A549 (cell line): ENCODE measurements at regions not wholly inside any gene's neighbourhood (a gene's known extent, or its start where the extent isn't known, plus 50 kb on each side); places are given as distances from the start of the nearest gene placed in this dataset.

ENCODE experiments used
- ATAC-seq, 2 experiments: fragments of 200-7000 bp in 1 of 2; fragments of >200 bp in 1 of 2; cut with Nextera tagmentation in 1 of 2; cut with Tn5 transposase in 1 of 2; 3 replicates each; pipeline versions ENCODE4 v1.8.0 to v1.9.1; 2018 to 2020; ENCODE audit warnings: mild to moderate bottlenecking in 1 of 2, moderate library complexity in 1 of 2
- CTCF ChIA-PET: fragments of 300-600 bp; sonication (Branson Sonifier 250); formaldehyde crosslinking; extraction: SDS; loops from one replicate; lab custom pipeline; 2021; ENCODE audit warnings: antibody characterized with exemption, inconsistent platforms; lab: Yijun Ruan, JAX
- POLR2A ChIA-PET: fragments of 350-600 bp; formaldehyde crosslinking; extraction: SDS; loops from one replicate; lab custom pipeline; 2021; ENCODE audit warnings: antibody characterized with exemption, inconsistent platforms; lab: Yijun Ruan, JAX
- DNase-seq, 2 experiments: peaks; one replicate each; pipeline versions ENCODE4 v3.0.0 to v3.0.0-alpha.2; 2011 to 2016; ENCODE audit warnings: low read depth in 1 of 2, low spot score in 1 of 2
- FAIRE-seq: peaks from 2 replicates; lab custom pipeline; 2011; peaks lifted over from hg19 to GRCh38; lab: Jason Lieb, UNC
- H3K27ac ChIP-seq, 2 experiments: fragments of >200 bp; sonication (Bioruptor Twin); formaldehyde crosslinking; 3 replicates each; pipeline ENCODE4 v1.5.1; 2016 to 2017
- H3K4me1 ChIP-seq: fragments of >200 bp; sonication (Bioruptor Twin); formaldehyde crosslinking; 3 replicates; pipeline ENCODE4 v1.6.1; 2016
- H3K4me2 ChIP-seq: fragments of >200 bp; sonication (Bioruptor Twin); formaldehyde crosslinking; 3 replicates; pipeline ENCODE4 v1.6.1; 2016
- H3K4me3 ChIP-seq: fragments of >200 bp; sonication (Bioruptor Twin); formaldehyde crosslinking; 3 replicates; pipeline ENCODE4 v1.5.1; 2016
- H3K9me3 ChIP-seq: fragments of >200 bp; sonication (Bioruptor Twin); formaldehyde crosslinking; 3 replicates; pipeline ENCODE4 v1.6.1; 2016
- BCL3 ChIP-seq: fragments of >200 bp; sonication (Bioruptor Twin); formaldehyde crosslinking; IDR thresholded peaks from 3 replicates; pipeline ENCODE4 v1.6.1; 2016
- BHLHE40 ChIP-seq: IDR thresholded peaks from 2 replicates; pipeline ENCODE4 v1.6.1; 2012; ENCODE audit warnings: low read depth, low read length, inconsistent platforms
- CHD2 ChIP-seq: fragments of 150-350 bp; IDR thresholded peaks from 2 replicates; pipeline ENCODE4 v1.6.1; 2014; ENCODE audit warnings: low read length; ENCODE audit not compliant: partially characterized antibody
- CHD4 ChIP-seq: fragments of 200-600 bp; sonication (generic); IDR thresholded peaks from 2 replicates; pipeline ENCODE4 v1.6.1; 2016; ENCODE audit warnings: antibody characterized with exemption, mild to moderate bottlenecking, borderline replicate concordance
- E2F6 ChIP-seq: IDR thresholded peaks from 2 replicates; pipeline ENCODE4 v1.6.1; 2012; ENCODE audit warnings: low read depth, borderline replicate concordance
- EHF ChIP-seq: fragments of 250-450 bp; sonication (Bioruptor Pico); IDR thresholded peaks from 2 replicates; pipeline ENCODE4 v1.5.0; 2020; ENCODE audit warnings: mild to moderate bottlenecking
- EP300 ChIP-seq, 2 experiments: fragments of >200 bp; sonication (Bioruptor Twin); formaldehyde crosslinking; IDR thresholded peaks; 2 replicates in 1 of 2; 3 replicates in 1 of 2; pipeline ENCODE4 v1.6.1; 2016 to 2017
- HDAC2 ChIP-seq: fragments of 200-600 bp; sonication (generic); IDR thresholded peaks from 2 replicates; pipeline ENCODE4 v1.6.1; 2016
- HES2 ChIP-seq: fragments of >200 bp; sonication (Bioruptor Twin); formaldehyde crosslinking; IDR thresholded peaks from 2 replicates; pipeline ENCODE4 v1.6.1; 2016
- HMGXB4 ChIP-seq: fragments of 250-450 bp; sonication (Bioruptor Pico); IDR thresholded peaks from 2 replicates; pipeline ENCODE4 v1.5.0; 2021; ENCODE audit warnings: mild to moderate bottlenecking, moderate library complexity, borderline replicate concordance
- KDM1A ChIP-seq: fragments of 200-600 bp; sonication (generic); IDR thresholded peaks from 2 replicates; pipeline ENCODE4 v1.6.1; 2016; ENCODE audit warnings: low read depth, mild to moderate bottlenecking
- MAFK ChIP-seq: fragments of 450-650 bp; IDR thresholded peaks from 2 replicates; pipeline ENCODE4 v1.6.1; 2014; ENCODE audit not compliant: partially characterized antibody
- MAZ ChIP-seq: fragments of 150-350 bp; IDR thresholded peaks from 2 replicates; pipeline ENCODE4 v1.6.1; 2014; ENCODE audit warnings: antibody characterized with exemption, low read depth, low read length, borderline replicate concordance
- MYC ChIP-seq: IDR thresholded peaks from 2 replicates; pipeline ENCODE4 v1.6.1; 2012; ENCODE audit warnings: mild to moderate bottlenecking, inconsistent platforms, low read length, improper control_type of control experiment, borderline replicate concordance
- NFE2L2 ChIP-seq: fragments of 150-350 bp; conservative IDR thresholded peaks from 2 replicates; pipeline ENCODE4 v1.6.1; 2014; ENCODE audit warnings: low read length
- PBX3 ChIP-seq: IDR thresholded peaks from 2 replicates; pipeline ENCODE4 v1.6.1; 2012
- POLR2AphosphoS2 ChIP-seq: conservative IDR thresholded peaks from 2 replicates; pipeline ENCODE4 v1.6.1; 2012; ENCODE audit warnings: low read length, improper control_type of control experiment, inconsistent platforms
- RAD21 ChIP-seq, 2 experiments: fragments of >200 bp in 1 of 2; sonication (Bioruptor Twin) in 1 of 2; formaldehyde crosslinking in 1 of 2; IDR thresholded peaks in 1 of 2; conservative IDR thresholded peaks in 1 of 2; 2 replicates in 1 of 2; 3 replicates in 1 of 2; pipeline ENCODE4 v1.6.1; 2012 to 2018; ENCODE audit warnings: inconsistent platforms in 1 of 2
- REST ChIP-seq: fragments of 200-600 bp; sonication (generic); IDR thresholded peaks from 2 replicates; pipeline ENCODE4 v1.6.1; 2016; ENCODE audit warnings: antibody characterized with exemption, mild to moderate bottlenecking, moderate library complexity
- RFX5 ChIP-seq: fragments of 450-650 bp; IDR thresholded peaks from 2 replicates; pipeline ENCODE4 v1.7.1; 2014; ENCODE audit warnings: antibody characterized with exemption, mild to moderate bottlenecking, moderate library complexity
- SREBF2 ChIP-seq: fragments of 450-650 bp; IDR thresholded peaks from 2 replicates; pipeline ENCODE4 v1.6.1; 2014; ENCODE audit warnings: mild to moderate bottlenecking, moderate library complexity
- USF2 ChIP-seq: fragments of 450-650 bp; IDR thresholded peaks from 2 replicates; pipeline ENCODE4 v1.6.1; 2014; ENCODE audit warnings: antibody characterized with exemption
- ZC3H11A ChIP-seq: fragments of 450-650 bp; IDR thresholded peaks from 2 replicates; pipeline ENCODE4 v1.6.1; 2014; ENCODE audit warnings: antibody characterized with exemption, mild to moderate bottlenecking
- ZFP36 ChIP-seq: fragments of 450-650 bp; IDR thresholded peaks from 2 replicates; pipeline ENCODE4 v1.6.1; 2014; ENCODE audit warnings: borderline replicate concordance; ENCODE audit not compliant: partially characterized antibody
- ZSCAN20 ChIP-seq: fragments of 250-450 bp; sonication (Bioruptor Pico); IDR thresholded peaks from 2 replicates; pipeline ENCODE4 v1.8.0; 2022; ENCODE audit warnings: mild to moderate bottlenecking, moderate library complexity
- WGBS: methylation state at CpG from one replicate; pipeline ENCODE4 v1.1.6; 2017; ENCODE audit errors: missing lambda C conversion rate; 5-methylcytosine and 5-hydroxymethylcytosine counted together

GRCh38 chr4:4672402-4672801 lies 130.6 kb upstream of the STX18 start (continued):
- TF ChIP-seq HES2: no peak
- TF ChIP-seq MYC: no peak

GRCh38 chr4:4671774-4672349 lies 130.0 kb upstream of the STX18 start:
- H3K9me3 ChIP-seq: no peaks in the 10 kb centered on the region
- CTCF ChIA-PET: interaction anchor here (1.8 kb wide), 1 partner anchor 14 kb away, joined by 3 read pairs; no protein-coding TSS in a partner anchor
- TF ChIP-seq CHD2: no peak
- TF ChIP-seq ZC3H11A: no peak
- no peak for TF ChIP-seq REST
- TF ChIP-seq ZFP36: no peak
- no peak for TF ChIP-seq BHLHE40
- TF ChIP-seq HDAC2: no peak
- no peak for TF ChIP-seq RAD21 (conservative IDR thresholded peaks at IDR 0.05 in 1 of 2, IDR thresholded peaks at IDR 0.05 in 1 of 2)
- TF ChIP-seq CHD4: no peak
- no peak for TF ChIP-seq EP300 (IDR thresholded peaks at IDR 0.05)
- no peak for TF ChIP-seq MAZ
- no peak for TF ChIP-seq USF2
- TF ChIP-seq MYC: no peak
- no peak for TF ChIP-seq POLR2AphosphoS2
- no peak for TF ChIP-seq HES2
- TF ChIP-seq EHF: no peak
- no peak for TF ChIP-seq HMGXB4
- TF ChIP-seq RFX5: no peak
- no peak overlapping the region for H3K4me2 ChIP-seq
- H3K4me1 ChIP-seq: no peaks in the 10 kb centered on the region
- no peak for ATAC-seq
- WGBS: 48% methylated on average over 5 of the region's 5 CpGs
- H3K27ac ChIP-seq: no peak overlapping the region
- H3K4me3 ChIP-seq: no peak overlapping the region
- no peak for FAIRE-seq
- DNase-seq: no peak
- POLR2A ChIA-PET: no interaction called here

GRCh38 chr4:4670869-4671268 lies 129.0 kb upstream of the STX18 start:
- ChIA-PET CTCF (no interaction called here), POLR2A (no interaction called here)
- Histone ChIP-seq H3K9me3 (no peaks in the 10 kb centered on the region), H3K4me1 (no peaks in the 10 kb centered on the region), H3K27ac (no peak overlapping the region), H3K4me3 (no peak overlapping the region), H3K4me2 (no peak overlapping the region)
- no peak for DNase-seq
- whole genome bisulfite sequencing: 60% methylated on average over 4 of the region's 5 CpGs
- FAIRE-seq: no peak
- ATAC-seq: no peak
- TF ChIP-seq ZFP36: no peak
- no peak for TF ChIP-seq NFE2L2
- TF ChIP-seq E2F6: no peak
- TF ChIP-seq ZC3H11A: no peak
- TF ChIP-seq KDM1A: no peak
- TF ChIP-seq SREBF2: no peak
- TF ChIP-seq ZSCAN20 (CRISPR knock-in tag): no peak
- TF ChIP-seq HES2: no peak
- TF ChIP-seq BCL3: no peak
- no peak for TF ChIP-seq PBX3
- TF ChIP-seq MAFK: no peak
